ENCODE measurements at regions not wholly inside any gene's neighbourhood (a gene's known extent, or its start where the extent isn't known, plus 50 kb on each side); places are given as distances from the start of the nearest gene placed in this dataset.

- DNase-seq, result no peak
Measured at GRCh38 chr7:118580743-118581382, 356.4 kb downstream of the ANKRD7 start.

- no peak for DNase-seq
Measured at GRCh38 chr7:118583641-118584040, 359.1 kb downstream of the ANKRD7 start.

- DNase-seq, result no peak
Measured at GRCh38 chr7:118586248-118586647, 361.7 kb downstream of the ANKRD7 start.

- peak; percentile 23 for DNase-seq
Measured at GRCh38 chr7:118590107-118590506, 365.6 kb downstream of the ANKRD7 start.

GRCh38 chr7:118602090-118602489, 377.6 kb downstream of the ANKRD7 start:
- no peak for DNase-seq

- DNase-seq, result no peak
Measured at GRCh38 chr7:118606602-118607001, 382.1 kb downstream of the ANKRD7 start.

- DNase-seq, result no peak
Measured at GRCh38 chr7:118609207-118609606, 384.7 kb downstream of the ANKRD7 start.

- DNase-seq, result no peak
Measured at GRCh38 chr7:118615681-118616080, 391.2 kb downstream of the ANKRD7 start.

GRCh38 chr7:118621810-118622360, 397.4 kb downstream of the ANKRD7 start:
- DNase-seq, result no peak

GRCh38 chr7:118626739-118627138, 402.2 kb downstream of the ANKRD7 start:
- no peak for DNase-seq

- DNase-seq, result no peak
Measured at GRCh38 chr7:118627467-118627866, 403.0 kb downstream of the ANKRD7 start.

- no peak for DNase-seq
Measured at GRCh38 chr7:118629898-118630438, 405.5 kb downstream of the ANKRD7 start.

- no peak for DNase-seq
Measured at GRCh38 chr7:118642396-118642795, 417.9 kb downstream of the ANKRD7 start.

GRCh38 chr7:118644346-118644745, 419.8 kb downstream of the ANKRD7 start:
- no peak for DNase-seq

- DNase-seq, result no peak
Measured at GRCh38 chr7:118648002-118648401, 423.5 kb downstream of the ANKRD7 start.

GRCh38 chr7:118657391-118658005, 433.0 kb downstream of the ANKRD7 start:
- DNase-seq, result no peak

GRCh38 chr7:118662266-118662665, 437.8 kb downstream of the ANKRD7 start:
- DNase-seq, result no peak

GRCh38 chr7:118664498-118664897, 440.0 kb downstream of the ANKRD7 start:
- no peak for DNase-seq

- no peak for DNase-seq
Measured at GRCh38 chr7:118671149-118671548, 446.6 kb downstream of the ANKRD7 start.

GRCh38 chr7:118684796-118685195, 460.3 kb downstream of the ANKRD7 start:
- DNase-seq, result no peak

GRCh38 chr7:118689403-118689802, 464.9 kb downstream of the ANKRD7 start:
- no peak for DNase-seq

GRCh38 chr7:118696879-118697278, 472.4 kb downstream of the ANKRD7 start:
- no peak for DNase-seq

GRCh38 chr7:118699222-118699621, 474.7 kb downstream of the ANKRD7 start:
- DNase-seq, result no peak

GRCh38 chr7:118708741-118709140, 484.2 kb downstream of the ANKRD7 start:
- DNase-seq, result no peak
